DOHH2 (cell line): ENCODE measurements at regions not wholly inside any gene's neighbourhood (a gene's known extent, or its start where the extent isn't known, plus 50 kb on each side); places are given as distances from the start of the nearest gene placed in this dataset.

Source experiments
- EZH2phosphoT487 ChIP-seq: fragments of 200-600 bp; sonication (generic); IDR thresholded peaks from 2 replicates; pipeline ENCODE4 v1.6.1; 2017; ENCODE audit warnings: borderline replicate concordance, mild to moderate bottlenecking, antibody characterized with exemption, low read length, moderate library complexity, mixed read lengths
- TF ChIP-seq, protein P1 (sequence below): fragments of 200-600 bp; sonication (generic); IDR thresholded peaks from one replicate; pipeline ENCODE4 v1.5.1; 2014; ENCODE audit warnings: antibody characterized with exemption, mild to moderate bottlenecking, low read depth, low read length; ENCODE audit not compliant: poor library complexity, severe bottlenecking

DNA sequence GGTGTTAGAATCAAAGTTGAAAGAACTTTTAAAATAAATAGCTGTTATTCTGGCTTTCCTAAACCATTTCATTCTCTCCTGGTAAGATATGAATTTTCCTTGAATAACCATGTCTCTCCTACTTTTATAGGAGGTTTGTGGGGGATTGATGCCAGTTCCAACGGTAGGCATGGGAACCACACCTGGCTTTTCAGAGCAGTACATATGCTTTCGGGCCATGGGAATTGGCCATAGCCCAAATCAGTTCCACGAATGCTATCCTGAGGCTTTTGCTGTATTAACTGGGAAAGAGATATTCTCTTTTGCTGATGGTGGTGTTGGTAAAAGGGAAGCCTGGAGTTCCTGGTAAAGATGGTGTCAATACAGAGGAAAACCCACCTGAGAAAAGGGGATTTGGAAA, 396.2 kb upstream of the ZNF385D start:
- TF ChIP-seq, protein P1, sequence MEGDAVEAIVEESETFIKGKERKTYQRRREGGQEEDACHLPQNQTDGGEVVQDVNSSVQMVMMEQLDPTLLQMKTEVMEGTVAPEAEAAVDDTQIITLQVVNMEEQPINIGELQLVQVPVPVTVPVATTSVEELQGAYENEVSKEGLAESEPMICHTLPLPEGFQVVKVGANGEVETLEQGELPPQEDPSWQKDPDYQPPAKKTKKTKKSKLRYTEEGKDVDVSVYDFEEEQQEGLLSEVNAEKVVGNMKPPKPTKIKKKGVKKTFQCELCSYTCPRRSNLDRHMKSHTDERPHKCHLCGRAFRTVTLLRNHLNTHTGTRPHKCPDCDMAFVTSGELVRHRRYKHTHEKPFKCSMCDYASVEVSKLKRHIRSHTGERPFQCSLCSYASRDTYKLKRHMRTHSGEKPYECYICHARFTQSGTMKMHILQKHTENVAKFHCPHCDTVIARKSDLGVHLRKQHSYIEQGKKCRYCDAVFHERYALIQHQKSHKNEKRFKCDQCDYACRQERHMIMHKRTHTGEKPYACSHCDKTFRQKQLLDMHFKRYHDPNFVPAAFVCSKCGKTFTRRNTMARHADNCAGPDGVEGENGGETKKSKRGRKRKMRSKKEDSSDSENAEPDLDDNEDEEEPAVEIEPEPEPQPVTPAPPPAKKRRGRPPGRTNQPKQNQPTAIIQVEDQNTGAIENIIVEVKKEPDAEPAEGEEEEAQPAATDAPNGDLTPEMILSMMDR: no peak
- TF ChIP-seq EZH2phosphoT487: no peak
